ENCODE measurements at regions not wholly inside any gene's neighbourhood (a gene's known extent, or its start where the extent isn't known, plus 50 kb on each side); places are given as distances from the start of the nearest gene placed in this dataset.

GRCh38 chr5:12999667-13000066, 944.8 kb downstream of the DNAH5 start (continued):
- TF ChIP-seq EZH2phosphoT487 (IDR thresholded peaks at IDR 0.05; ENCODE audit: borderline replicate concordance) (no peak), TCF7L2 (IDR thresholded peaks at IDR 0.05; ENCODE audit: borderline replicate concordance, extremely low read depth, insufficient read depth, insufficient read length) (no peak), SP1 (IDR thresholded peaks at IDR 0.05; ENCODE audit: low read depth) (no peak), EZH2 (IDR thresholded peaks at IDR 0.05) (no peak)
- TF ChIP-seq, protein P1, sequence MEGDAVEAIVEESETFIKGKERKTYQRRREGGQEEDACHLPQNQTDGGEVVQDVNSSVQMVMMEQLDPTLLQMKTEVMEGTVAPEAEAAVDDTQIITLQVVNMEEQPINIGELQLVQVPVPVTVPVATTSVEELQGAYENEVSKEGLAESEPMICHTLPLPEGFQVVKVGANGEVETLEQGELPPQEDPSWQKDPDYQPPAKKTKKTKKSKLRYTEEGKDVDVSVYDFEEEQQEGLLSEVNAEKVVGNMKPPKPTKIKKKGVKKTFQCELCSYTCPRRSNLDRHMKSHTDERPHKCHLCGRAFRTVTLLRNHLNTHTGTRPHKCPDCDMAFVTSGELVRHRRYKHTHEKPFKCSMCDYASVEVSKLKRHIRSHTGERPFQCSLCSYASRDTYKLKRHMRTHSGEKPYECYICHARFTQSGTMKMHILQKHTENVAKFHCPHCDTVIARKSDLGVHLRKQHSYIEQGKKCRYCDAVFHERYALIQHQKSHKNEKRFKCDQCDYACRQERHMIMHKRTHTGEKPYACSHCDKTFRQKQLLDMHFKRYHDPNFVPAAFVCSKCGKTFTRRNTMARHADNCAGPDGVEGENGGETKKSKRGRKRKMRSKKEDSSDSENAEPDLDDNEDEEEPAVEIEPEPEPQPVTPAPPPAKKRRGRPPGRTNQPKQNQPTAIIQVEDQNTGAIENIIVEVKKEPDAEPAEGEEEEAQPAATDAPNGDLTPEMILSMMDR (IDR thresholded peaks at IDR 0.05 in 2 of 3, conservative IDR thresholded peaks at IDR 0.05 in 1 of 3; ENCODE audit: borderline replicate concordance in 1 of 3, insufficient read depth in 1 of 3, low read depth in 2 of 3, low read length in 2 of 3), result no peak

- no TSS peak for BruUV-seq (replicated peaks)
- Histone ChIP-seq H3K4me1 (ENCODE audit: control insufficient read depth in 1 of 2, insufficient read depth in 2 of 2, low read length in 2 of 2) (no peaks in the 10 kb centered on the region), H3K9ac (ENCODE audit: low read length) (no peak overlapping the region), H3K4me2 (ENCODE audit: low read length) (no peak overlapping the region), H4K20me1 (ENCODE audit: insufficient read depth) (no peaks in the 10 kb centered on the region), H2AFZ (ENCODE audit: low read depth, low read length, poor library complexity, severe bottlenecking) (no peak overlapping the region), H3K79me2 (ENCODE audit: insufficient read depth, low read length) (no peaks in the 10 kb centered on the region), H3K27ac (ENCODE audit: low read depth, low read length) (no peak overlapping the region), H3K4me3 (replicated peaks in 1 of 2; ENCODE audit: low read depth in 1 of 2, low read length in 2 of 2) (no peak overlapping the region), H3K9me2 (ENCODE audit: insufficient read depth) (no peaks in the 10 kb centered on the region), H3K9me3 (ENCODE audit: control insufficient read depth in 1 of 2, insufficient read depth in 1 of 2, low read depth in 1 of 2, low read length in 2 of 2) (peaks cover 10 to 18% of the 10 kb centered on the region in 2 experiments; a peak in 2 of 4 replicates), H3K27me3 (ENCODE audit: insufficient read depth, low read length) (no peaks in the 10 kb centered on the region), H3K36me3 (ENCODE audit: control insufficient read depth in 1 of 2, insufficient read depth in 2 of 2, low read length in 2 of 2) (no peaks in the 10 kb centered on the region)
- intact Hi-C loops (cut with micrococcal nuclease), result no loop called here
- DNase-seq (ENCODE audit: low read depth, low spot score) (no peak), ATAC-seq (no peak)
- TF ChIP-seq CEBPB (IDR thresholded peaks at IDR 0.05; ENCODE audit: low read depth), result no peak
- ChIA-PET POLR2A (no interaction called here), CTCF (no interaction called here), RAD21 (ENCODE audit: low non-redundant PET in 1 of 2, low total read pairs in 2 of 2, uncharacterized antibody in 2 of 2, unreplicated experiment in 2 of 2) (no interaction called here)
These were observed 959.3 kb downstream of the DNAH5 start for GRCh38 chr5:12985142-12985541.

DNA sequence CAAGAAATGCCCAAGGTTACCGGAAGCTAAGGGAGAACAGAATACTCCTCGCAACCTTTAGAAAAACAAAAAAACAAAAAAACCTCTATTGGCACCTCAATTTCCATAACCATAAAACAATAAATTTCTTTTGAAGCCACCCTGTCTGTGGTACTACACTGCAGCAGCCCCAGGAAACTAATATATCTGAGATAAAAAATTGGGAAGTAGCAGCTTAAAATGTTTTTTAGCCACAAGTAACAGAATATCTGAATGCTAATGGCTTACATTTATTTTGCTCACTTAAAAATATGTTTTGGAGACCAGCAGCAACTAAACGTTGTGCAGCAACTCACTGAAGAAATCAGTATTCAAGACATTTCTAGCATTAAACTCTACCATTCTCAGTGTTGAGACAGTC, 969.6 kb downstream of the DNAH5 start:
- Histone ChIP-seq H3K9me2 (ENCODE audit: insufficient read depth) (no peaks in the 10 kb centered on the region), H2AFZ (ENCODE audit: low read depth, low read length, poor library complexity, severe bottlenecking) (no peak overlapping the region), H3K9ac (ENCODE audit: low read length) (no peak overlapping the region), H3K27ac (ENCODE audit: low read depth, low read length) (no peak overlapping the region), H3K79me2 (ENCODE audit: insufficient read depth, low read length) (no peaks in the 10 kb centered on the region), H3K27me3 (ENCODE audit: insufficient read depth, low read length) (no peaks in the 10 kb centered on the region), H3K4me3 (replicated peaks in 1 of 2; ENCODE audit: low read depth in 1 of 2, low read length in 2 of 2) (no peak overlapping the region), H3K9me3 (ENCODE audit: control insufficient read depth in 1 of 2, insufficient read depth in 1 of 2, low read depth in 1 of 2, low read length in 2 of 2) (peaks cover 7 to 13% of the 10 kb centered on the region in 2 experiments; a peak in 2 of 4 replicates), H4K20me1 (ENCODE audit: insufficient read depth) (no peaks in the 10 kb centered on the region), H3K36me3 (ENCODE audit: control insufficient read depth in 1 of 2, insufficient read depth in 2 of 2, low read length in 2 of 2) (no peaks in the 10 kb centered on the region), H3K4me1 (ENCODE audit: control insufficient read depth in 1 of 2, insufficient read depth in 2 of 2, low read length in 2 of 2) (no peaks in the 10 kb centered on the region), H3K4me2 (ENCODE audit: low read length) (no peak overlapping the region)
- no TSS peak for BruUV-seq (replicated peaks)
- intact Hi-C loops (cut with micrococcal nuclease), result no loop called here
- TF ChIP-seq ELF1 (IDR thresholded peaks at IDR 0.05; ENCODE audit: borderline replicate concordance, low read depth) (no peak), POLR2AphosphoS5 (IDR thresholded peaks at IDR 0.05; ENCODE audit: low read depth, low read length) (no peak), RAD21 (IDR thresholded peaks at IDR 0.05; ENCODE audit: low read depth) (no peak), ZFX (IDR thresholded peaks at IDR 0.05) (no peak), ZNF274 (IDR thresholded peaks at IDR 0.05; ENCODE audit: low read depth, low read length) (no peak), YY1 (IDR thresholded peaks at IDR 0.05; ENCODE audit: extremely low read depth, insufficient replicate concordance, low read depth, low read length) (no peak), SIN3A (IDR thresholded peaks at IDR 0.05; ENCODE audit: low read depth) (no peak), CEBPB (IDR thresholded peaks at IDR 0.05; ENCODE audit: low read depth) (no peak), JUND (IDR thresholded peaks at IDR 0.05) (no peak), FOSL1 (IDR thresholded peaks at IDR 0.05; ENCODE audit: low read depth) (no peak), EGR1 (IDR thresholded peaks at IDR 0.05; ENCODE audit: low read depth) (no peak), TCF7L2 (IDR thresholded peaks at IDR 0.05; ENCODE audit: borderline replicate concordance, extremely low read depth, insufficient read depth, insufficient read length) (no peak)
- ChIA-PET RAD21 (ENCODE audit: low non-redundant PET in 1 of 2, low total read pairs in 2 of 2, uncharacterized antibody in 2 of 2, unreplicated experiment in 2 of 2) (no interaction called here), CTCF (no interaction called here), POLR2A (no interaction called here)
- ATAC-seq (no peak), DNase-seq (ENCODE audit: low read depth, low spot score) (no peak)

Data from HCT116 (cell line).